NCI-H2227 treated with DMSO at 0.1 percent for 48 hours (cell line): ENCODE measurements at regions not wholly inside any gene's neighbourhood (a gene's known extent, or its start where the extent isn't known, plus 50 kb on each side); places are given as distances from the start of the nearest gene placed in this dataset.

Experiments used
- DNase-seq: peaks from one replicate; lab custom pipeline; 2025; lab: John Stamatoyannopoulos, UW

- no peak for DNase-seq
Observed at GRCh38 chr3:105032541-105032940, 334.2 kb upstream of the ALCAM start.

DNA sequence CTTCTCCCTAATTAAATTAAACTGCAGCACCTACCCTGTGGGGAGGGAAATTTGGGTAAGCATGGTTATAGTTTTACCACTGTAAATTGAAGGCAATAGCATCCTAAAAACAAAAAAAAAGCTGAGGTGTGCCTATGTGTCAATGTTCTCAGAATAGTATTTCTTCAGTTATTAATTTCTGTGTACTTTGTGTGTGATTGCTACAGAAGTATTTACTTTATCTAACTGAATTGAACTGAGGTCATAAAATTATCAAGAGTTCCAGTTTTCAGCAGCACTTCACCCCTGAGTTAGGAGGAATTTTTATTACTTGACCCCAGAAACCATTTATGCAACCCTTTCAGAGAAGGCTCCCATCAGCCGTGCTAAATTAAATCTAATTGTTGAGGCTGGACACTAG lies 333.6 kb upstream of the ALCAM start:
- no peak for DNase-seq

DNA sequence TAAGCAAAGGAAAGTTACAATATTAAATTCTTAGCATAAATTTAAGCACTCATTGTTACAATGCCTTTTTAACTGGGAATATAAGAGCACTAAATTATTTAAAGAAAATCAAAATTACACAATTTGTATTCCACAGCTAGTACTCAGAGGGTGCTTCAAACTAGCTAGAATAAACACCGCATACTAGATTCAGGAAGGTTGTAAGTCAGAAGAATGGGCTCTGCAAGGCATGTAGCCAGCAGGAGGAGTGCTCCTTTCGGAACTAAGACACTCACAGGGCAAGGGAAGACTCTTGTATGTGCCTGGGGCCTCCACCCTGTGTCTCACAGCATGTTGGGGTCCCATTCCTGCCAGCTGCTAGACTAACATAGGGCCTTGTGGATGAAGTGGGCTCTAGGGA lies 327.7 kb upstream of the ALCAM start:
- DNase-seq = no peak

- no peak for DNase-seq
Observed at GRCh38 chr3:105040026-105040622, 326.6 kb upstream of the ALCAM start.

DNA sequence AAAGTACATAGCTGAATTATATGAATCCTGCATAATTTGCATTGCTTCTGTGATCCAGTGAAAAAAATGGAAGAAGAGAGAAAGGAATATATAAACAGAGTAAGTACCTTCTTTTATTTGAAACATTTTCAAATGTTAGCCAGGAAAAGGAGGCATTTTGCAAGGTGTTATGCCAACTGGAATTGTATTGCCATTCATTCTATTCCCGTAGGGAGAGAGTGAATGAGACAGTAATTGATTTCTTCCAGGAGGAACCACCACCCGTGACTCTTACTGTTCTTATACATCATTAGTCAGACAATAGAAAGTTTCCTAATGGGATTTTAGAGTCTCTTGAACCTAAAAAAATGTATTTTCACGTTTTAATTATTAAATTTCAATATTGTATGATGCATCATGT lies 324.1 kb upstream of the ALCAM start:
- no peak for DNase-seq

DNA sequence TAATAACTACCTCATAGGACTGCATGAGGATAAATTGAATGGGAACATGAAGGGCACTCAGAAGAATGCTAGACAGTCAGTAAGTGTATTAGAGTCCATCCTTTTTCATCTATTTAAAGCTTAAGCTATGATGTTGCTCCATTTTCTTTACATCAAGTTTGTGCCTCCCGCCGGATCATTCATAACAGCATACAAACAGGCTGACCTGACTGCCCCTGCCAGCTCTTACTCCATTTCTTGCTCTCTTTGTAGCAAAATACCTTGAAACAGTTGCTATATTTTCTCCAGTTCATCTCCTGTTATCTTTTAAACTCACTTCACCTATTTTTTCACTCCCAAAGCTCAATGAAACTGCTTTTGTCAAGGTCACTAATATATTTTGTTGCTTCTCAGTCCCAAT lies 315.6 kb upstream of the ALCAM start:
- DNase-seq = no peak

- DNase-seq = no peak
Observed at GRCh38 chr3:105051972-105052371, 314.7 kb upstream of the ALCAM start.

DNA sequence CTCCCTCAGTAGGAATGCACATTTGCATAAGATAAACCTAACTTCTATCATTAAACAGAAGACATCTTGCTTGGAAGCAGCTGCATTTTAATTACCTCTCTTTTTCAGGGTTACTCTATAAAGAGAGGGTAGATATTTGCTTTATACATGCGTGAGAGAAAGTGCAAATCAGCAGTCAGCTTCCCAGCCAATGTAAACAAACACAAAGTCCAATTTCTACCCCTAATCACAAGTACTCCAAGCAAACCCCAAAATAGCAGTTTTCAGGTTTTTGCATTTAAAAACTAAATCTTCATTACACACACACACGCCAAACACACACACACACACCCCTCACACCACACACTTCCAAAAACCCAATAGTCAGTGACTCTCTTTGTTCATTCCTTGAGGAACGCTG lies 303.9 kb upstream of the ALCAM start:
- no peak for DNase-seq

DNA sequence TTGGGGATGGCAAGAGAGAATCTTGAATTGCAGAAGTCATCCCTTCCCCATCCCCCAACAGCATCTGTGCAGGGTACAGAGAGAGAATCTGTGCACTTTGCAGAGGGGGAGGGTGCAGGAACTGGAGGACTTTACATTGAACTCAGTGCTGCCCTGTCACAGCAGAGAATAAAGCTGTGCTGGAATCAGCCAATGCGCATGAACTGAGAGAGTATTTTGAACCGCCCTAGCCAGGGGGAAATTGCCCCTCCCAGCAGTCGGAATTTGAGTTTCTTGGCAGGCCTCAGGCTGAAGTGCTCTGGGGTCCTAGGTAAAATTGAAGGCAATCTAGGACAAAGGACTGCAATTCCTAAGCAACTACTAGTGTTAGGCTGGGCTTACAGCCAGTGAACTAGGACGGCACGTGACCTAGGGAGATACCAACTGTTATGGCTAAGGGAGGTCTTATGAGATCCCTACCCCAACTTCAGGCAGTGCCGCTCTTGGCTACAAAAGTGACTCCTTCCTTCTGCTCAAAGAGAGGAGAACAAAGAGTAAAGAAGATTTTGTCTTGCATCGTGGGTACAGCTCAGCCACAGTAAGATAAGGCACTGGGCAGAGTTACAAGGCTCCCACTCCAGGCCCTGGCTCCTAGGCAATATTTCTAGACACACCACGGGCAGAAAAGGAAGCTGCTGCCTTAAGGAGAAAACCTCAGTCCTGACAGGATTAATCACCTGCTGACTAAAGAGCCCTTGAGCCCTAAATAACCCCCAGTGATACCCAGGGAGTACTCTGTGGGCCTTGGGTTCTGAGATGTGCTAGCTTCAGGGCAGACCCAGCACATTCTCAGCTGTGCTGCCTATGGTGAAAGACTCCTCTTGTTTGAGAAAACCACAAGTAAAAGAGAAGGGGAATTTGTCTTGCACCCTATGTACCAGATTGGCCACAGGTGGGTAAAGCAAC lies 300.5 kb upstream of the ALCAM start:
- no peak for DNase-seq

- no peak for DNase-seq
Observed at GRCh38 chr3:105067361-105067760, 299.3 kb upstream of the ALCAM start.

- DNase-seq = no peak
Observed at GRCh38 chr3:105077060-105077822, 289.5 kb upstream of the ALCAM start.

DNA sequence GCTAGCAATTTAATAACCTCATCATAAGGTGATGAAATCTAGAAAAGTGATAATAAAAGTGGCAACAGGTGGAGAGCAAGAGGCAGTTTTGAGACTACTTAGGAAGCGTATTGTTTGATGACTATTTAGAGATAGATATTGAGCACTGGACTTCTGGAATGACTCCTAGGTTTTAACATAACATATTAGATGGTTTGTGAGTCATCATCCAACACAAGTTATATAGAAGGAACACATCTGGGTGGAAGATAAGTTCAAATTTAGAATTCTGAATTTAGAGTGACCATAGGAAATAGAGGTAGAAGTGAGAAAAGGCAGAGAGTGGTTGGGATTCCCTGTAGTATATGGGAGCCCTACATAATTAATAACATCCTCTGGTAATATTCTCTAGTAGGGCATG lies 282.8 kb upstream of the ALCAM start:
- no peak for DNase-seq

- no peak for DNase-seq
Observed at GRCh38 chr3:105085506-105085905, 281.2 kb upstream of the ALCAM start.

- no peak for DNase-seq
Observed at GRCh38 chr3:105093371-105094252, 273.1 kb upstream of the ALCAM start.

DNA sequence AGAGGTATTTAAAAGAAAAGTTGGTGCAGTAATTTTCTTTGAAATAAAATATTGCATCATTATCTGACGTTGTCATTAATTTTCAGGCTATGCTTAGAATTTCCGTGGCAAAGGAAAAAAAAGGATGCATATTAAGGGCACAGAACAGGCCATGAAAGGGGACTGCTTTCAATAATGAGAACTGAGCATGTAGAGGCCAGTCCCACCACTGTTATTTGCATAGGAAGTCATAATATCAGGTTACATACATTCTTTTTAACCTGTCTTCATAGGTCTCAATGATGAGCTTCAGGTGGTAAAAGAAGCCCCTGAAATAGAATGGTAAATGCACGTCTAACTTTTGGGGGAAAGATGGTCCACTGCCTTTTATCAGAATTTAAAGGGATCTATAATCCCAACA lies 272.1 kb upstream of the ALCAM start:
- DNase-seq = no peak

- no peak for DNase-seq
Observed at GRCh38 chr3:105096071-105096470, 270.6 kb upstream of the ALCAM start.

GRCh38 chr3:105101603-105102002 lies 265.1 kb upstream of the ALCAM start:
- no peak for DNase-seq

DNA sequence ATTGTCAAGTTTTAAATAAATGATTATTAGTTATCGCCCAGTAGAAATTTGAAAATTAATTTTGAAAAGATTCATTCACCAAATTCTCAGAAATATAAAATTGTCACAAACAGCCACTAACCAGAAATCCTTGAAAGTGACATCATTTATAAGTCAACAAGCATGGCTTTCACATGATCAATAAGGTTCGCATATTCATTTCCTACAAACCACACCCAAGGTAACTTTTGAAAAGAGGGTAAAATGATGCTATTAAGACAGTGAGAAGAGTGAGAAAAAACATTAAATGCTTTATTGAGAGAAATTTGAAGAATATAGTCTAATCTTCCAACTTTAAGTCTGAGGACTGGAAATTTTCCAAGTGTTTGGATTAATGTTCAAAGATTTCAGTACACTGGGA lies 263.6 kb upstream of the ALCAM start:
- no peak for DNase-seq

GRCh38 chr3:105108823-105109222 lies 257.9 kb upstream of the ALCAM start:
- DNase-seq = no peak

- no peak for DNase-seq
Observed at GRCh38 chr3:105118905-105119304, 247.8 kb upstream of the ALCAM start.

DNA sequence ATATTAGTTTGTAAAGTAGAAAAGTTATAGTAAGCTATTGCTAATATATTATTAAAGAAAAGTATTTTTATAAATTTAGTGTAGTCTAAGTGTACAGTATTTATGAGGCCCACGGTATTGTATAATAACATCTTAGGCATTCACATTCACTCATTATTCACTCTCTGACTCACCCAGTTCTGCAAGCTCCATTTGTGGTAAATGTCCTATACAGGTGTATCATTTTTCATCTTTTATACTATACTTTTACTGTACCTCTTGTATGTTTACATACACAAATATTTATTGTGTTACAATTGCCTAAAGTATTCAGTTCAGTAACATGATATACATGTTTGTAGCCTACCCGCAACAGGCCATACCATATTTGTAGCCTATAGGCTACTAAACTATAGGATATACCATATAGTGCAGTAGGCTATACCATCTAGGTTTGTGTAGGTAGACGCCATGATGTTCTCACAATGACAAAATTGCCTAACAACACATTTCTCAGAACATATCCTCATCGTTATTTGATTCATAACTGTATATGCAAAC lies 246.8 kb upstream of the ALCAM start:
- no peak for DNase-seq

DNA sequence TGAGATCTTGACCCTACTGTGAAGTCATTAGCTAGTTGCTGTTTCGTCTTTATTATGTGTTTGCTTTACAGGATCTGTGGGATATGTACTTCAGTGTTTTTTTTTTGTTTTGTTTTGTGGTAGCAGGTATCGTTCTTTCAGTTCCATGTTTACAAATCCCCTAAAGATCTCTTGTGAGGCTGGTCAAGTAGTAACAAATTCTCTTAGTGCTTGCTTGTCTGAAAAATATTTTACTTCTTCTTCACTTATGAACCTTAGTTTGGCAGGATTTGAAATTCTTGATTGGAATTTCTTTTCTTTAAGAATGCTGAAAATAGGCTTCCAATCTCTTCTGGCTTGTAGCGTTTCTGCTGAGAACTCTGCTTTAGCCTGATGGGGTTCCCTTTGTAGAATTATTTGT lies 235.8 kb upstream of the ALCAM start:
- DNase-seq = no peak
